Neural crest cell (in vitro differentiated cells): ENCODE measurements at regions not wholly inside any gene's neighbourhood (a gene's known extent, or its start where the extent isn't known, plus 50 kb on each side); places are given as distances from the start of the nearest gene placed in this dataset.

Experiments
- DNase-seq: peaks from one replicate; pipeline ENCODE4 v3.0.0; 2021; ENCODE audit warnings: low read depth, mixed read lengths, low spot score
- H3K27ac Mint-ChIP-seq: one replicate; pipeline ENCODE4 v1.8.0; 2021; ENCODE audit warnings: mild to moderate bottlenecking, mixed read lengths; ENCODE audit not compliant: unreplicated experiment
- H3K27me3 Mint-ChIP-seq: 2 replicates; pipeline ENCODE4 v1.8.0; 2021; ENCODE audit warnings: low read depth, mild to moderate bottlenecking, mixed read lengths
- H3K36me3 Mint-ChIP-seq: 2 replicates; pipeline ENCODE4 v1.8.0; 2021; ENCODE audit warnings: low read depth, mild to moderate bottlenecking, mixed read lengths
- H3K4me1 Mint-ChIP-seq: 2 replicates; pipeline ENCODE4 v1.8.0; 2021; ENCODE audit warnings: mixed read lengths
- H3K4me3 Mint-ChIP-seq: one replicate; pipeline ENCODE4 v1.8.0; 2021; ENCODE audit warnings: mild to moderate bottlenecking, mixed read lengths
- H3K9me3 Mint-ChIP-seq: 2 replicates; pipeline ENCODE4 v1.8.0; 2021; ENCODE audit warnings: mixed read lengths
- CTCF ChIP-seq: fragments of 200-600 bp; sonication (generic); conservative IDR thresholded peaks from 2 replicates; pipeline ENCODE4 v1.5.0; 2021; ENCODE audit warnings: antibody characterized with exemption, mild to moderate bottlenecking

GRCh38 chr10:78414380-78414779 lies 380.7 kb downstream of the RPS24 start:
- H3K4me3 Mint-ChIP-seq = no peak overlapping the region
- H3K27ac Mint-ChIP-seq = no peak overlapping the region
- peaks cover 17% of the 10 kb centered on the region for H3K4me1 Mint-ChIP-seq
- DNase-seq = no peak
- no peaks in the 10 kb centered on the region for H3K27me3 Mint-ChIP-seq
- no peaks in the 10 kb centered on the region for H3K36me3 Mint-ChIP-seq
- H3K9me3 Mint-ChIP-seq = no peaks in the 10 kb centered on the region
- TF ChIP-seq CTCF = no peak

- H3K4me3 Mint-ChIP-seq = no peak overlapping the region
- H3K36me3 Mint-ChIP-seq = no peaks in the 10 kb centered on the region
- peaks cover 24% of the 10 kb centered on the region for H3K4me1 Mint-ChIP-seq
- no peaks in the 10 kb centered on the region for H3K9me3 Mint-ChIP-seq
- no peak overlapping the region for H3K27ac Mint-ChIP-seq
- TF ChIP-seq CTCF = no peak
- H3K27me3 Mint-ChIP-seq = no peaks in the 10 kb centered on the region
- DNase-seq = no peak
These were observed 381.4 kb downstream of the RPS24 start for GRCh38 chr10:78415111-78415510.

GRCh38 chr10:78416031-78417011 lies 382.7 kb downstream of the RPS24 start:
- TF ChIP-seq CTCF = no peak
- no peak for DNase-seq
- H3K36me3 Mint-ChIP-seq = no peaks in the 10 kb centered on the region
- no peaks in the 10 kb centered on the region for H3K9me3 Mint-ChIP-seq
- no peaks in the 10 kb centered on the region for H3K27me3 Mint-ChIP-seq
- H3K4me3 Mint-ChIP-seq = no peak overlapping the region
- H3K27ac Mint-ChIP-seq = no peak overlapping the region
- peaks cover 33% of the 10 kb centered on the region for H3K4me1 Mint-ChIP-seq

- Mint-ChIP-seq H3K4me3 (no peak overlapping the region), H3K27ac (no peak overlapping the region), H3K4me1 (peaks cover 44% of the 10 kb centered on the region), H3K36me3 (no peaks in the 10 kb centered on the region), H3K27me3 (no peaks in the 10 kb centered on the region), H3K9me3 (no peaks in the 10 kb centered on the region)
- no peak for DNase-seq
- TF ChIP-seq CTCF = no peak
These were observed 384.0 kb downstream of the RPS24 start for GRCh38 chr10:78417425-78418370.

- H3K4me1 Mint-ChIP-seq = peaks cover 34% of the 10 kb centered on the region
- H3K9me3 Mint-ChIP-seq = no peaks in the 10 kb centered on the region
- H3K27me3 Mint-ChIP-seq = no peaks in the 10 kb centered on the region
- no peak overlapping the region for H3K4me3 Mint-ChIP-seq
- no peaks in the 10 kb centered on the region for H3K36me3 Mint-ChIP-seq
- TF ChIP-seq CTCF = no peak
- DNase-seq = no peak
- peak overlapping the region; percentile 74 for H3K27ac Mint-ChIP-seq
These were observed 386.0 kb downstream of the RPS24 start for GRCh38 chr10:78419481-78420265.
